ENCODE measurements at regions not wholly inside any gene's neighbourhood (a gene's known extent, or its start where the extent isn't known, plus 50 kb on each side); places are given as distances from the start of the nearest gene placed in this dataset.

DNA sequence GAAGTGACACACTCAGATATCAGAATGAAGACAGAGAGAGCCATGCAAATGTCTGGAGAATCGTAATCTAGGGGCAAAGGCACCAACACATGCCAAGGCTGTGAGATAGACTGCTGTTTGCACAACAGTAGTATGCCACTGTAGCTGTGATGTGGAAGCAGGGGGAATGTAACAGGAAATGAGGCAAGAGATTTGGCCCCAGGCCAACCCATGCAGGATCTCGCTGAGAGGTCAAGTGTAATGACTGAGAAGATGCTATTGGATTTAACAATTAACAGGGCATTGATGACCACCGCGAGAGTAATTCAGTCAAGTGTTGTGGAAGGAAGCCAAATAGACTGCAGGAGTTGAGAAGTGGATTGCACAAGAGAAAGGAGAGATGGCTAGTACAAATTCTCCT is 107.3 kb upstream of the ST6GALNAC5 start:
- TF ChIP-seq EZH2phosphoT487 (IDR thresholded peaks at IDR 0.05; ENCODE audit: unreplicated experiment) (no peak), JUNB (IDR thresholded peaks at IDR 0.05; ENCODE audit: unreplicated experiment) (no peak), STAT1 (IDR thresholded peaks at IDR 0.05; ENCODE audit: unreplicated experiment) (no peak), CREB1 (CRISPR knock-in tag; IDR thresholded peaks at IDR 0.05; ENCODE audit: low read depth) (no peak), ETS1 (IDR thresholded peaks at IDR 0.05) (no peak), POLR2AphosphoS5 (IDR thresholded peaks at IDR 0.05; ENCODE audit: low read depth) (no peak), NANOG (IDR thresholded peaks at IDR 0.05; ENCODE audit: borderline replicate concordance) (no peak), CTCF (conservative IDR thresholded peaks at IDR 0.05; ENCODE audit: low read depth in 2 of 2) (no peak), EZH2 (IDR thresholded peaks at IDR 0.05; ENCODE audit: low read depth, unreplicated experiment) (no peak), ZNF114 (CRISPR knock-in tag; IDR thresholded peaks at IDR 0.05) (no peak), ZNF331 (CRISPR knock-in tag; IDR thresholded peaks at IDR 0.05; ENCODE audit: low read depth) (no peak)
- TF ChIP-seq, protein P1, sequence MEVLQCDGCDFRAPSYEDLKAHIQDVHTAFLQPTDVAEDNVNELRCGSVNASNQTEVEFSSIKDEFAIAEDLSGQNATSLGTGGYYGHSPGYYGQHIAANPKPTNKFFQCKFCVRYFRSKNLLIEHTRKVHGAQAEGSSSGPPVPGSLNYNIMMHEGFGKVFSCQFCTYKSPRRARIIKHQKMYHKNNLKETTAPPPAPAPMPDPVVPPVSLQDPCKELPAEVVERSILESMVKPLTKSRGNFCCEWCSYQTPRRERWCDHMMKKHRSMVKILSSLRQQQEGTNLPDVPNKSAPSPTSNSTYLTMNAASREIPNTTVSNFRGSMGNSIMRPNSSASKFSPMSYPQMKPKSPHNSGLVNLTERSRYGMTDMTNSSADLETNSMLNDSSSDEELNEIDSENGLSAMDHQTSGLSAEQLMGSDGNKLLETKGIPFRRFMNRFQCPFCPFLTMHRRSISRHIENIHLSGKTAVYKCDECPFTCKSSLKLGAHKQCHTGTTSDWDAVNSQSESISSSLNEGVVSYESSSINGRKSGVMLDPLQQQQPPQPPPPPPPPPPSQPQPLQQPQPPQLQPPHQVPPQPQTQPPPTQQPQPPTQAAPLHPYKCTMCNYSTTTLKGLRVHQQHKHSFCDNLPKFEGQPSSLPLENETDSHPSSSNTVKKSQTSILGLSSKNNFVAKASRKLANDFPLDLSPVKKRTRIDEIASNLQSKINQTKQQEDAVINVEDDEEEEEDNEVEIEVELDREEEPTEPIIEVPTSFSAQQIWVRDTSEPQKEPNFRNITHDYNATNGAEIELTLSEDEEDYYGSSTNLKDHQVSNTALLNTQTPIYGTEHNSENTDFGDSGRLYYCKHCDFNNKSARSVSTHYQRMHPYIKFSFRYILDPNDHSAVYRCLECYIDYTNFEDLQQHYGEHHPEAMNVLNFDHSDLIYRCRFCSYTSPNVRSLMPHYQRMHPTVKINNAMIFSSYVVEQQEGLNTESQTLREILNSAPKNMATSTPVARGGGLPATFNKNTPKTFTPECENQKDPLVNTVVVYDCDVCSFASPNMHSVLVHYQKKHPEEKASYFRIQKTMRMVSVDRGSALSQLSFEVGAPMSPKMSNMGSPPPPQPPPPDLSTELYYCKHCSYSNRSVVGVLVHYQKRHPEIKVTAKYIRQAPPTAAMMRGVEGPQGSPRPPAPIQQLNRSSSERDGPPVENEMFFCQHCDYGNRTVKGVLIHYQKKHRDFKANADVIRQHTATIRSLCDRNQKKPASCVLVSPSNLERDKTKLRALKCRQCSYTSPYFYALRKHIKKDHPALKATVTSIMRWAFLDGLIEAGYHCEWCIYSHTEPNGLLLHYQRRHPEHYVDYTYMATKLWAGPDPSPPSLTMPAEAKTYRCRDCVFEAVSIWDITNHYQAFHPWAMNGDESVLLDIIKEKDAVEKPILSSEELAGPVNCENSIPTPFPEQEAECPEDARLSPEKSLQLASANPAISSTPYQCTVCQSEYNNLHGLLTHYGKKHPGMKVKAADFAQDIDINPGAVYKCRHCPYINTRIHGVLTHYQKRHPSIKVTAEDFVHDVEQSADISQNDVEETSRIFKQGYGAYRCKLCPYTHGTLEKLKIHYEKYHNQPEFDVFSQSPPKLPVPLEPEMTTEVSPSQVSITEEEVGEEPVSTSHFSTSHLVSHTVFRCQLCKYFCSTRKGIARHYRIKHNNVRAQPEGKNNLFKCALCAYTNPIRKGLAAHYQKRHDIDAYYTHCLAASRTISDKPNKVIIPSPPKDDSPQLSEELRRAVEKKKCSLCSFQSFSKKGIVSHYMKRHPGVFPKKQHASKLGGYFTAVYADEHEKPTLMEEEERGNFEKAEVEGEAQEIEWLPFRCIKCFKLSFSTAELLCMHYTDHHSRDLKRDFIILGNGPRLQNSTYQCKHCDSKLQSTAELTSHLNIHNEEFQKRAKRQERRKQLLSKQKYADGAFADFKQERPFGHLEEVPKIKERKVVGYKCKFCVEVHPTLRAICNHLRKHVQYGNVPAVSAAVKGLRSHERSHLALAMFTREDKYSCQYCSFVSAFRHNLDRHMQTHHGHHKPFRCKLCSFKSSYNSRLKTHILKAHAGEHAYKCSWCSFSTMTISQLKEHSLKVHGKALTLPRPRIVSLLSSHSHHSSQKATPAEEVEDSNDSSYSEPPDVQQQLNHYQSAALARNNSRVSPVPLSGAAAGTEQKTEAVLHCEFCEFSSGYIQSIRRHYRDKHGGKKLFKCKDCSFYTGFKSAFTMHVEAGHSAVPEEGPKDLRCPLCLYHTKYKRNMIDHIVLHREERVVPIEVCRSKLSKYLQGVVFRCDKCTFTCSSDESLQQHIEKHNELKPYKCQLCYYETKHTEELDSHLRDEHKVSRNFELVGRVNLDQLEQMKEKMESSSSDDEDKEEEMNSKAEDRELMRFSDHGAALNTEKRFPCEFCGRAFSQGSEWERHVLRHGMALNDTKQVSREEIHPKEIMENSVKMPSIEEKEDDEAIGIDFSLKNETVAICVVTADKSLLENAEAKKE (CRISPR knock-in tag; IDR thresholded peaks at IDR 0.05) = no peak
- TF ChIP-seq, protein P2, sequence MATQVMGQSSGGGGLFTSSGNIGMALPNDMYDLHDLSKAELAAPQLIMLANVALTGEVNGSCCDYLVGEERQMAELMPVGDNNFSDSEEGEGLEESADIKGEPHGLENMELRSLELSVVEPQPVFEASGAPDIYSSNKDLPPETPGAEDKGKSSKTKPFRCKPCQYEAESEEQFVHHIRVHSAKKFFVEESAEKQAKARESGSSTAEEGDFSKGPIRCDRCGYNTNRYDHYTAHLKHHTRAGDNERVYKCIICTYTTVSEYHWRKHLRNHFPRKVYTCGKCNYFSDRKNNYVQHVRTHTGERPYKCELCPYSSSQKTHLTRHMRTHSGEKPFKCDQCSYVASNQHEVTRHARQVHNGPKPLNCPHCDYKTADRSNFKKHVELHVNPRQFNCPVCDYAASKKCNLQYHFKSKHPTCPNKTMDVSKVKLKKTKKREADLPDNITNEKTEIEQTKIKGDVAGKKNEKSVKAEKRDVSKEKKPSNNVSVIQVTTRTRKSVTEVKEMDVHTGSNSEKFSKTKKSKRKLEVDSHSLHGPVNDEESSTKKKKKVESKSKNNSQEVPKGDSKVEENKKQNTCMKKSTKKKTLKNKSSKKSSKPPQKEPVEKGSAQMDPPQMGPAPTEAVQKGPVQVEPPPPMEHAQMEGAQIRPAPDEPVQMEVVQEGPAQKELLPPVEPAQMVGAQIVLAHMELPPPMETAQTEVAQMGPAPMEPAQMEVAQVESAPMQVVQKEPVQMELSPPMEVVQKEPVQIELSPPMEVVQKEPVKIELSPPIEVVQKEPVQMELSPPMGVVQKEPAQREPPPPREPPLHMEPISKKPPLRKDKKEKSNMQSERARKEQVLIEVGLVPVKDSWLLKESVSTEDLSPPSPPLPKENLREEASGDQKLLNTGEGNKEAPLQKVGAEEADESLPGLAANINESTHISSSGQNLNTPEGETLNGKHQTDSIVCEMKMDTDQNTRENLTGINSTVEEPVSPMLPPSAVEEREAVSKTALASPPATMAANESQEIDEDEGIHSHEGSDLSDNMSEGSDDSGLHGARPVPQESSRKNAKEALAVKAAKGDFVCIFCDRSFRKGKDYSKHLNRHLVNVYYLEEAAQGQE (IDR thresholded peaks at IDR 0.05; ENCODE audit: unreplicated experiment) = no peak
- Histone ChIP-seq H4K20me1 (replicated peaks; ENCODE audit: insufficient read depth) (no peaks in the 10 kb centered on the region), H3K4me3 (no peak overlapping the region), H3K9me2 (ENCODE audit: insufficient read depth) (0 out of 2 replicates have a peak, but pooled peaks cover 6% of the 10 kb centered on the region), H3F3A (replicated peaks; ENCODE audit: low read depth) (no peaks in the 10 kb centered on the region), H2AFZ (peak overlapping the region; percentile 76; the same call in 1 of the 2 replicates), H3K4me1 (ENCODE audit: insufficient read depth) (peaks cover 12% of the 10 kb centered on the region; the same call in 1 of the 2 replicates), H3K36me3 (ENCODE audit: insufficient read depth) (no peaks in the 10 kb centered on the region), H3K27me3 (ENCODE audit: insufficient read depth) (no peaks in the 10 kb centered on the region), H3K27ac (ENCODE audit: low read depth) (no peak overlapping the region), H3K79me2 (replicated peaks; ENCODE audit: insufficient read depth) (no peaks in the 10 kb centered on the region), H3K4me2 (no peak overlapping the region)
- no peak for DNase-seq (ENCODE audit: low spot score)
- Mint-ChIP-seq H3K4me1 (peaks cover 14% of the 10 kb centered on the region), H3K27me3 (ENCODE audit: insufficient read depth, low read depth, poor library complexity) (no peaks in the 10 kb centered on the region), H3K4me3 (no peak overlapping the region), H3K36me3 (ENCODE audit: low read depth) (no peaks in the 10 kb centered on the region), H3K27ac (no peak overlapping the region), H3K9me3 (no peaks in the 10 kb centered on the region; the same call in 2 of the 3 replicates)
- no peak for ATAC-seq
